NCI-H1048 (cell line): ENCODE measurements at regions not wholly inside any gene's neighbourhood (a gene's known extent, or its start where the extent isn't known, plus 50 kb on each side); places are given as distances from the start of the nearest gene placed in this dataset.

Experiments
- DNase-seq: peaks from one replicate; lab custom pipeline; 2025; lab: John Stamatoyannopoulos, UW

DNA sequence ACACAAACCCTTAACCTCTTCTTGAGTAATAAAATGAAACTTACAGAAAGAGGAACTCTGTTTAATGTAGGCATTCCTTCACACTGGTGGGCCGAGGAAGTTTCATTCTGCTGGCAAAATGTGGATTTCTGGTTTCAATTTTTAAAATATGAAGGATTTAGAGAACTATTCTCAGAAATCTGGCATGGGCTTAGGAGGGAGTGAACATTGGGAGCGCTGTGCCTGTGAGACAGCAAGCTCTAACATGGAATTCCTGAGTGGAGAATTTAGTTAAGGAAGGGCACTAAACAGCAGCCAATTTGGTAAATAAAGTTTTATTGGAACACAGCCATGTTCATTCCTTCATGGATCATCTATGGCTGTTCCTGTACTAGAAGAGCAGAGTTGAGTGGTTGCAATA, 751.8 kb upstream of the IGFBP3 start:
- no peak for DNase-seq

GRCh38 chr7:46671108-46671769, 750.2 kb upstream of the IGFBP3 start:
- no peak for DNase-seq

DNA sequence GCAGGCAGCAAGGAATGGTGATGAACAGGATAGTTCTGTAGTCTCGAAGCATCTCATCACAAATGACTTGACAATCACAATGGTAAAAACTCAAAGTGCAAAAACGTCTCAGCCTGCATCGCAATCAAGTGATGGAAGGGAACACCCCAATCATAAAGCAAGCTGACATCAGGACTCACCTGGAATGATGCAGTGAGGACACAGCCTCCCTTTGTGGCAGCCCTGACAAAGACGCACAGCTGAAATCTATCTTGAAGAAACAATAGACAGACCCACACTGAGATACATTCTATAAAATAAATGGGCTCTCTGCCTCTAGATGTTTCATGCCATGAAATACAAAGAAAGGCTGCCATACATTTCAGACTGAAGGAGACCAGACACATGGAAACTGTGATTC, 748.0 kb upstream of the IGFBP3 start:
- DNase-seq, result no peak

GRCh38 chr7:46664453-46664852, 743.4 kb upstream of the IGFBP3 start:
- DNase-seq, result no peak

DNA sequence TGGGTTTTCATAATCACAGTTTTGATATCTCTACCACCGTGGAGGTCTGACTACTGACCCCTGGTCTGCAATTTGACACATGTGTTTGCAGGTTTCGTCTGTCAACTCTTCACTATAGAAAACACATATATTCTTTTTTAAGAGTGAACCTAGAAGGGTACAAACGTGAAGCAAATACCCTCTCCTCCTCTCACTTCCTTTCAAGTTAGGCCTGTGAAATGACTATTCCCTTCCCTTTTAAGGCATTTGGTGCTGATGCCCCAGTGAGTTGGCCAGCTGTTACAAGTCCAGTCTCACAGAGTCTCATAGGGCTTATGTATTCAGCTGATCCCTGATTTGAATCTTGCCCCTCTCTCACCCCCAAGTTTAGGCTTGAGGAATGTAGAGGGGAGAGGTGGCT, 742.0 kb upstream of the IGFBP3 start:
- no peak for DNase-seq

DNA sequence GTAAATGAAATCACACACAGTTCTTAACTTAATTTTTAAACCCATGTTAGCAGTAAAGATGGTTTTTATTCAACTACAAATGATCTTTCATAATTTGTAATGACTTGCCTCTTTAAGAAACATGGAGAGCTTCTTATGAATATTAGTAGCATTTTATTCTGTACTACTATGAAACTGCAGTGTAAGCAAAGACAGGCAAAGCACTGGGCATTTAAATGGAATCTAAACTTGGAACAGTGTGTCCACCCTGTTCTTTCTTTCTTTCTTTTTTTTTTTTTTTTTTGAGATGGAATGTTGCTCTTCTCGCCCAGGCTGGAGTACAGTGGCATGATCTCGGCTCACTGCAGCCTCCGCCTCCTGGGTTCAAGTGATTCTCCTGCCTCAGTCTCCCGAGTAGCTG, 740.4 kb upstream of the IGFBP3 start:
- no peak for DNase-seq

- DNase-seq, result no peak
These were observed 739.4 kb upstream of the IGFBP3 start for GRCh38 chr7:46660402-46660980.

GRCh38 chr7:46658281-46658680, 737.2 kb upstream of the IGFBP3 start:
- no peak for DNase-seq

GRCh38 chr7:46654546-46655443, 733.7 kb upstream of the IGFBP3 start:
- DNase-seq, result no peak

DNA sequence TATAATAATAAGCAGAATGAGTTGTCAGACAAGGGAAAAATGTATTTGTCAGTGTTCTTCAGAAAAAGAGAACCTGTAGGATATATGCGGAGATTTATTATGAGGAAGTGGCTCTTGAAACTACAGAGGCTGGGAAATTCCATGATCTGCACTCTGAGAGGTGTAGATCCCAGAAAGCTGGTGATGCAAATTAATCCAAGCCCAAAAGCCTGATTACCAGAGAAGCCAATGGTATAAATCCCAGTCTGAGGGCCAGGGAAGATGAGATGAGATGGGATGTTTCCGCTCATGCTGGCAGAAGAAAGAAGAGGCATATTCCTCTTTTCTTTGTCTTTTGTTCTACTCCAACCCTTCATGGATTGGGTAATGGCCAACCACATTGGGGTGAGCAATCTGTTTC, 732.8 kb upstream of the IGFBP3 start:
- no peak for DNase-seq

- DNase-seq, result no peak
These were observed 731.2 kb upstream of the IGFBP3 start for GRCh38 chr7:46652317-46652716.

DNA sequence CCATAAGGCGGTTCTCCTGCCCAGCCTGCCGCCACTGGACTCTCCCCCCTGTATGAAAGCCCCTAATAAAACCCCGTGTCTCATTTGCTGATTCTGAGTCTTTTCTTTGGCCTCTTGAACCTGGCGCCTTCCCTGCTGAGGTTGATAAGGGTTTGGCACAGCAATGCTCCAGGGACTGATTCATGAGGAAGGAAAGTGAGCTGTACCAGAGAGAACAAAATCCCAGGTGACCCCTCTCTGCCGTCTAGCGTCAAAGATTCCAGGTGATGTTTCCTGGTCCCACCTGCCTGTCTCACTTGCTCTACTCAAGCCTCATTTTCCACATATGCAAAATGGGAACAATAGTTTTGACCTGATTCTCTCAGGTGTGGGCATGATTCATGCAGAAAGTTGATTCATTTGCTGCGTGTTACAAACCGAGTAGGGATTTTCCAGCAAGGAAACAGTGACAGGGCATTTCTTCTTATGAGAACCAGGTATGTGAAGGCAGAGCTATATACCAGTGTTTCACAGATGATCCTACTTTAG, 730.6 kb upstream of the IGFBP3 start:
- no peak for DNase-seq

- no peak for DNase-seq
These were observed 730.0 kb upstream of the IGFBP3 start for GRCh38 chr7:46651070-46651469.

- DNase-seq, result no peak
These were observed 728.8 kb upstream of the IGFBP3 start for GRCh38 chr7:46649876-46650275.

GRCh38 chr7:46637793-46638735, 717.0 kb upstream of the IGFBP3 start:
- DNase-seq, result no peak

- DNase-seq, result no peak
These were observed 715.0 kb upstream of the IGFBP3 start for GRCh38 chr7:46636022-46636421.

- DNase-seq, result no peak
These were observed 712.7 kb upstream of the IGFBP3 start for GRCh38 chr7:46633630-46634240.

DNA sequence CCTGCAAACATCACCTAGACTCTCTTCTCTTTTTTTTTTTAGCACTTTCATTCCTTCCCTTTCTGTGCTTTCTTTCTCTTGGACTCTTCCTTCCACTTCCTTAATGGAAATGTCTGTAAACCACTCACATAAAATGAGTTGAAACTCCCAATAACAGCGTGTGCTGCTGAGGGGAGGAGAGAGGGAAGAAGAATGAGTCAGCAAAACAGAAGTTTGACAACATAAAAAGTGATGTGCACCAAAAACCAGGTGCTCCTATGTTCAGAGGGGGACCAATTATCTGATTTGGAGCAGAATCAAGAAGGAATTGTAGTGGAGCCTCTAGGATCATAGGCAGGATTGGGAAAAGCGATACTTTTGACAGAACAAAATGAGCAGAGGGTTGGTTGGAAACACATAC, 712.1 kb upstream of the IGFBP3 start:
- no peak for DNase-seq

DNA sequence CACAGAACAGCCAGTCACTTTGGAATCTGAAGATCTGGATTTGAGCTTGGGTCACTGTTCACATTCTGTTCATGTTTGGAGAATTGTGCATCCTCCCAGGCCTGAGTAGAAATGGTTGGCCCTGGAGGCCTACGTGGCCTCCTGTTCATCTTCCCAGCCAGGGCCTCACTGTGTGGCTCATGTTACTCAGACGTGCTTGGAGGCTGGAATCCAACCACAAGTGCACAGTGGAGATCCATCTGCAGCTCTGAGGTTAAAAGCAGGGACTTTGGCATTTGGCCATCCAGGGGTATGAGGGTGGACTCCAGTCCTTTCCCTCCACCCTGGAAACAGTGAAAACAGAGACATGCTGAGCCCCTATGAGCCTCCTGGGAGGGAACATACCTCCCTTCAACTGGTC, 709.0 kb upstream of the IGFBP3 start:
- no peak for DNase-seq

- no peak for DNase-seq
These were observed 707.3 kb upstream of the IGFBP3 start for GRCh38 chr7:46628389-46628788.

GRCh38 chr7:46626691-46627310, 705.7 kb upstream of the IGFBP3 start:
- no peak for DNase-seq
